ENCODE measurements at regions not wholly inside any gene's neighbourhood (a gene's known extent, or its start where the extent isn't known, plus 50 kb on each side); places are given as distances from the start of the nearest gene placed in this dataset.

DNA sequence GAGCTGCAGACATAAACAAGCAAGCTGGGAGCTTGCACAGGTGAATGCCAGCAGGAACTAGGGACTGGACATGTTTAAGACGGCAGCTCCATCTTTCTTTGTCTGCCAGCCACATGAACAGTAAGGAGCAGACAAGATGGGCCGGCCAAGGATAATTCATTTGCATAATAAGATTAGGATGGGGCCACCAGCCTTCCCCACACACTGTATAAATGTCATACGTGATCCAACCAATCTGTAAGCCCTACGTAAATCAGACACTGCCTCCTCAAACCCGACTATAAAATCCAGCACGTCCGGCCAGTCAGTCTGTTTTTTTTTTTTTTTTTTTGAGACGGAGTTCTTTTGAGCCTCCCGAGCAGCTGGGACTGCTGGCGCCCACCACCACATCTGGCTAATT, 75.6 kb upstream of the BOD1L1 start:
- DNase-seq (ENCODE audit: low read depth in 2 of 2): no peak
- TF ChIP-seq, protein P1, sequence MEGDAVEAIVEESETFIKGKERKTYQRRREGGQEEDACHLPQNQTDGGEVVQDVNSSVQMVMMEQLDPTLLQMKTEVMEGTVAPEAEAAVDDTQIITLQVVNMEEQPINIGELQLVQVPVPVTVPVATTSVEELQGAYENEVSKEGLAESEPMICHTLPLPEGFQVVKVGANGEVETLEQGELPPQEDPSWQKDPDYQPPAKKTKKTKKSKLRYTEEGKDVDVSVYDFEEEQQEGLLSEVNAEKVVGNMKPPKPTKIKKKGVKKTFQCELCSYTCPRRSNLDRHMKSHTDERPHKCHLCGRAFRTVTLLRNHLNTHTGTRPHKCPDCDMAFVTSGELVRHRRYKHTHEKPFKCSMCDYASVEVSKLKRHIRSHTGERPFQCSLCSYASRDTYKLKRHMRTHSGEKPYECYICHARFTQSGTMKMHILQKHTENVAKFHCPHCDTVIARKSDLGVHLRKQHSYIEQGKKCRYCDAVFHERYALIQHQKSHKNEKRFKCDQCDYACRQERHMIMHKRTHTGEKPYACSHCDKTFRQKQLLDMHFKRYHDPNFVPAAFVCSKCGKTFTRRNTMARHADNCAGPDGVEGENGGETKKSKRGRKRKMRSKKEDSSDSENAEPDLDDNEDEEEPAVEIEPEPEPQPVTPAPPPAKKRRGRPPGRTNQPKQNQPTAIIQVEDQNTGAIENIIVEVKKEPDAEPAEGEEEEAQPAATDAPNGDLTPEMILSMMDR (IDR thresholded peaks at IDR 0.05; ENCODE audit: low read depth, low read length): no peak

DNA sequence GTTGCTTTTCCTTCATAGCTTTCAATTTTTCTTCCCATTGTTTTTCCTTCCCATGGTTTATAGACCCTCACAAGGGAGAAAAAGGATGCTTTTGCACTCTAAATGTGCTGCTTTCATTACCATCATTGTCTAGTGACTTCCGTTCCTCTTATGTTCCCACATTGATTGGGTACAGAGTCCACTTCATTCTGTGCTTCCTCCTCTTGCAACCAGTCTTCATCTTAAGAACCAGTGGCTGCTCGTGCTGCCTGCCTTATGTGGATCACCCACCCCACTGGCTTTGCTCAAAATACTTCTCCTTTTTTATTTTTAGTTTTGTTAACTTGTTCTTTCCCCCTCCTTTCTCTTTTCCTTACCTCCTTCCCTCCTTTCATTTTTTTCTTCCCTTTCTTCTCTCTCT, 76.5 kb upstream of the BOD1L1 start:
- TF ChIP-seq, protein P1 (IDR thresholded peaks at IDR 0.05; ENCODE audit: low read depth, low read length): no peak
- no peak for DNase-seq (ENCODE audit: low read depth in 2 of 2)
- no peak overlapping the region for H3K4me3 ChIP-seq (replicated peaks in 1 of 2; ENCODE audit: low read depth in 2 of 2, low read length in 2 of 2)

More for the DNA sequence above, 75.6 kb upstream of the BOD1L1 start:
- no peak overlapping the region for H3K4me3 ChIP-seq (replicated peaks in 1 of 2; ENCODE audit: low read depth in 2 of 2, low read length in 2 of 2)

DNA sequence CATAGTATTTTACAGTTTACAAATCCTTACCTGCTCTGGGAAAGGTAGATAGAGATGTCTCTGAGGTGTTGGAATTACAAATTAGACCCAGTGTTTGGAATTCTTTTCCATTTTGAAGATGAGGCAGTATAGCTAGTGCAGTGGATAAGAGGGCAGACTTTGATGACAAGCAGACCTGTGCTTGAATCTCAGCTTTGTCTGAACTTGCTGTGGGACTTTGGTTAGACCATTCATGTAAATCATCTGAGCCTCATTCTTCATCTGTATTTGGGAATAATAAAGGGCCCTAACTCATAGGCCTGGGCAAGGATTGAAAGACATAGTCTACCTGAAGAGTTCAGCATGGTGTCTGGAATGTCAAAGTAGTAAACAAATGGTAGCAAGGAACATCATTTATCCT, 77.2 kb upstream of the BOD1L1 start:
- no peak for DNase-seq (ENCODE audit: low read depth in 2 of 2)
- TF ChIP-seq, protein P1 (IDR thresholded peaks at IDR 0.05; ENCODE audit: low read depth, low read length): no peak
- no peak overlapping the region for H3K4me3 ChIP-seq (replicated peaks in 1 of 2; ENCODE audit: low read depth in 2 of 2, low read length in 2 of 2)

DNA sequence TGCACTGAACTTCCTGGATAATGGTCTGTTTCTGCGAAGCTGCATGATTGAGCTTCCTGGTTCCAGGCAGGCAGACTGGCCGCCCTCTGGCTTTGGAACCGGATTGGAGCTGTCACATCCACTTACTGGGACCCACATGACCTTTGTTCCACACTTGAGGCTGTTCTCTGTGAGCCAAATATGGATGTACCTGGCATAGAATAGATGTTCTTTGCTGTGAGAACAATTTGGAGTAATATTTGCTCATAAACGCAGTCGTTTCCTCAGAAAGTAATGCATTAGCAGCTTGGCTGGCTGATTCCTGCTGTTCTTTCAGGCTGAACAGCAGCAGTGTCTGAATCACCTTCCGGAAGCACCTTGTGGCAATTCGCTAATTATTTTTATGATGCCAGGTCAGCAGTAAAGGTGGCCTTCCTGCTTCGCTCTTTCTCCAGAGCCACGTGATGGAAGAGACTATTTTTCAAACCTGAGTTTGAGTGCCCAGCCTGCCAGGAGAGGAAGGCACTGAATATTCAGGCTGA, 78.1 kb upstream of the BOD1L1 start:
- H3K4me3 ChIP-seq (replicated peaks in 1 of 2; ENCODE audit: low read depth in 2 of 2, low read length in 2 of 2): no peak overlapping the region
- TF ChIP-seq, protein P1 (IDR thresholded peaks at IDR 0.05; ENCODE audit: low read depth, low read length): no peak
- no peak for DNase-seq (ENCODE audit: low read depth in 2 of 2)

DNA sequence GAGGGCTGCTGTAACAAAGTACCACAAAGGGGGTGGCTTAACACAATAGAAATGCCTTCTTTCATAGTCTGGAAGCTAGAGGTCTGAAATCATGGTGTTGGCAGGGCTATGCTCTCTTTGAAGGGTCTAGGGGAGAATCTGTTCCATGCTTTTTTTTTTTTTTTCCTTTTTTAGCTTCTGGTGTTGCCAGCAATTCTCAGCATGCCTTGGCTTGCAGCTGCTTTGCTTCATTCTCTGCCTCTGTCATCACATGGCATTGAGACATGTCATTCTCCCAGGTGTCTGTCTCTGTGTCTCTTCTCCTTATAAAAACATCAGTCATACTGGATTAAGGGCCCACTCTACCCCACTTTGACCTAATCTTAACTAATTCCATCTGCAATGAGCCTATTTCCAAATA, 78.6 kb upstream of the BOD1L1 start:
- TF ChIP-seq, protein P1 (IDR thresholded peaks at IDR 0.05; ENCODE audit: low read depth, low read length): no peak
- H3K4me3 ChIP-seq (replicated peaks in 1 of 2; ENCODE audit: low read depth in 2 of 2, low read length in 2 of 2): no peak overlapping the region
- DNase-seq (ENCODE audit: low read depth in 2 of 2): no peak

DNA sequence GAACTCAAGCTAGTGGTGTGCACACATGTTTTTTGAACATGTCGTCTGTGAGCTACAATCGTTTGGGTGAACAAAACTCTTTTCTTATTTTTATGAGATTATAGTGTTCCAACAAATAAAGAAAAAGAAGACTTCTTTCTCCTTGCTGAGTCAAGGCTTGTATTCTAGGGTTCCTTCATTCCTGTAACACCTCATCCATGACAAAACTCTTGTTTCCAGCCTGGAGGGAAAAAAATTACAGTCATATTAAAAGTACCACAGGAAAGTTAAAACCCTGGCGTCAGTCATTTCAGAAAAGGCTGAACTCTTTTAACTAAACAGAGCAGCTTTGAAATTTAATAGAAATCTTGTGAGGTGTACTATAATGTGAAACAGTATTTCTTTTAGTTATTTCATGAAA, 79.2 kb upstream of the BOD1L1 start:
- no peak for DNase-seq (ENCODE audit: low read depth in 2 of 2)
- TF ChIP-seq, protein P1 (IDR thresholded peaks at IDR 0.05; ENCODE audit: low read depth, low read length): no peak
- H3K4me3 ChIP-seq (replicated peaks in 1 of 2; ENCODE audit: low read depth in 2 of 2, low read length in 2 of 2): no peak overlapping the region

DNA sequence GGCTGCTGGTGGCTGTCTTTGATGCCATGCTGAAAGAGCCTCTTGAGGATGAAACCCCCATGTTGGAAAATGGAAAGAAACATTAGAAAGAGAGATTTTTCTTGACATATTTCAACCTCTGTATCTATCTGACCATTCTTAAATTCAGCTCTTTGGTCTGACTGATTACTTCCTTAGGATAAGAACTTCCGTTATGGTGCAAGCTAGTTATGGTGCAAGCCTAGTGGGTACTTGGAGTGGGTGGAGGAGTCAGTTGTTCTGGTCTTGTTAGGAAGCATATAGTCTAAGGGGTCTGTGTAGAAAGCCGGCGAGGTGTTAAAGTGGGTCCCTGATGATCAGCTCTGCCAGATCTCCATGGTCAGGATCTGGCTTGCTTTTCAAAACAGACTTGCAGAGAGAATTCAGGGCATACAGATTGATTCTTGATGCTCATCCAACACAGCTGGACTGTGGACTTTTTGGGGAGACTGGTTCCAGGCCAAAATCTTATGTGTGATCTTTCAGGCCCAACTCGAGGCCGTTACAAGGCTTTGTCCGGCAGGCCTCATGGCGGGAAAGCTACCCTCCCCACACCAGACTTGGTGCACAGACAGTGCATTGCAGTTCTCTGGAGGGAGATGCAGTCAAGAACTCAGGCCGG, 82.8 kb upstream of the BOD1L1 start:
- DNase-seq (ENCODE audit: low read depth in 2 of 2): no peak
- TF ChIP-seq, protein P1 (IDR thresholded peaks at IDR 0.05; ENCODE audit: low read depth, low read length): no peak
- H3K4me3 ChIP-seq (replicated peaks in 1 of 2; ENCODE audit: low read depth in 2 of 2, low read length in 2 of 2): no peak overlapping the region

Measured in cardiac fibroblast (primary cell).